ENCODE measurements at regions not wholly inside any gene's neighbourhood (a gene's known extent, or its start where the extent isn't known, plus 50 kb on each side); places are given as distances from the start of the nearest gene placed in this dataset.

DNA sequence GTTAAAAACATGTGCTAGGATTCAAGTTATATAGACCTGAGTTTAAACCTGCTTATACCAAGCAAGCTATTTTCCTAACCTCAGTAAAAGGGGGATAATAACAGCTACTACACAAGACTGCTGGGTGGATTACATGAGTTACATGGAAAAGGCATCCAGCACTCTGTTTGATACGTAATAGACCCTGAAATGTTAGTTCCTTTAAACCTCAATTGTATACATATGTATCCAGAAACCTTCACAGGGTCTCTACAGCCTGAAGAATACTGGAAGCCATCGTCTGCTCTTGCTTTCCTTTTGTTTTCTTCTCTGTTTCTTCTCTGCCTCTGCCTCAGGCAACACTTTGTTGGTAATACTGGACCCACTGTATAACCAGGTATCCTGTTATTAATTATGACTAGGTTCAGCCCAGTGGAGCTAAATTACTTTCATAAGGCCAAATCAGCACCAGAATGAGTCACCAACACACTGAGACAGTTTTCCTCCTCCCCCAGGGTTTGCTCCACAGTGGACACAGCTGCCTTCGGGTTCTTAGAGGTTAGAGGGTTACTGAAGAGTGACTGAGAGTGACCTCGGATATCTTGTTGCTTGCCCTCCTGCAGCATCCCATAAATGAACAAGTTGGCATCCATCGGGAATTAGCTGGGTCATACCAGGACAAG lies 127.1 kb downstream of the CAPZA3 start:
- no peak for DNase-seq (ENCODE audit: extremely low spot score)
- CTCF ChIA-PET = interaction anchor here (0.8 kb wide), 1 partner anchor 18 kb away, joined by 3 read pairs; no protein-coding TSS in a partner anchor
- POLR2A ChIA-PET = no interaction called here
- TF ChIP-seq FOXM1 (IDR thresholded peaks at IDR 0.05; ENCODE audit: borderline replicate concordance) = no peak
- no peak for TF ChIP-seq FOXK2 (IDR thresholded peaks at IDR 0.05)
- TF ChIP-seq ZNF384 (IDR thresholded peaks at IDR 0.05) = no peak
- TF ChIP-seq LEF1 (IDR thresholded peaks at IDR 0.05; ENCODE audit: borderline replicate concordance) = no peak

DNA sequence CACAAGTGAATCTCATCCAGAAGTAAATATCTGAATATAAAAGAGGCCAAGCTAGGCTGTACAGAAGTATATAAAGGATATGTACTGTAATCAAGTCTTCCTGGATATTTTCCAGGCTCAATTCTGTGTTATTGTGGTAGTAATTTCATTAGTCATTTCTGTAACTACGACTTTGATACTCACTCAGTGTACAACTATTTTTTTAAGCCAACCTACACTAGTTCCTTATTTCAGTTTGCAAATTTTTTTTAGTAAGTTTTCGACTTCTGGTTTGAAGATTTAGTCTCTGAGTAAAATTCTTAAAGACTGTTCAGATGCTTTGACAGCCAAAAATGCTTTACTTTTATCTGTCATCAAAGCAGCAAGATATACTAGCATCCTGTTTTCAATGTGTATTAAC lies 130.8 kb downstream of the CAPZA3 start:
- ChIA-PET CTCF (no interaction called here), POLR2A (no interaction called here)
- TF ChIP-seq L3MBTL2 (conservative IDR thresholded peaks at IDR 0.05) (no peak), ELF4 (IDR thresholded peaks at IDR 0.05) (no peak), TARDBP (IDR thresholded peaks at IDR 0.05) (no peak), FOXK2 (IDR thresholded peaks at IDR 0.05) (no peak), ARNT (IDR thresholded peaks at IDR 0.05) (no peak), SP1 (IDR thresholded peaks at IDR 0.05) (no peak), BHLHE40 (IDR thresholded peaks at IDR 0.05; ENCODE audit: borderline replicate concordance) (no peak), HDGF (IDR thresholded peaks at IDR 0.05; ENCODE audit: borderline replicate concordance) (no peak), CTBP1 (IDR thresholded peaks at IDR 0.05; ENCODE audit: borderline replicate concordance) (no peak), ZNF384 (IDR thresholded peaks at IDR 0.05) (no peak), SUZ12 (IDR thresholded peaks at IDR 0.05) (no peak), FOXM1 (IDR thresholded peaks at IDR 0.05; ENCODE audit: borderline replicate concordance) (no peak), FOXA1 (IDR thresholded peaks at IDR 0.05) (no peak), LEF1 (IDR thresholded peaks at IDR 0.05; ENCODE audit: borderline replicate concordance) (no peak), NFRKB (IDR thresholded peaks at IDR 0.05) (no peak)
- TF ChIP-seq, protein P1, sequence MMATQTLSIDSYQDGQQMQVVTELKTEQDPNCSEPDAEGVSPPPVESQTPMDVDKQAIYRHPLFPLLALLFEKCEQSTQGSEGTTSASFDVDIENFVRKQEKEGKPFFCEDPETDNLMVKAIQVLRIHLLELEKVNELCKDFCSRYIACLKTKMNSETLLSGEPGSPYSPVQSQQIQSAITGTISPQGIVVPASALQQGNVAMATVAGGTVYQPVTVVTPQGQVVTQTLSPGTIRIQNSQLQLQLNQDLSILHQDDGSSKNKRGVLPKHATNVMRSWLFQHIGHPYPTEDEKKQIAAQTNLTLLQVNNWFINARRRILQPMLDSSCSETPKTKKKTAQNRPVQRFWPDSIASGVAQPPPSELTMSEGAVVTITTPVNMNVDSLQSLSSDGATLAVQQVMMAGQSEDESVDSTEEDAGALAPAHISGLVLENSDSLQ (IDR thresholded peaks at IDR 0.05) = no peak
- no peak for DNase-seq (ENCODE audit: extremely low spot score)

DNA sequence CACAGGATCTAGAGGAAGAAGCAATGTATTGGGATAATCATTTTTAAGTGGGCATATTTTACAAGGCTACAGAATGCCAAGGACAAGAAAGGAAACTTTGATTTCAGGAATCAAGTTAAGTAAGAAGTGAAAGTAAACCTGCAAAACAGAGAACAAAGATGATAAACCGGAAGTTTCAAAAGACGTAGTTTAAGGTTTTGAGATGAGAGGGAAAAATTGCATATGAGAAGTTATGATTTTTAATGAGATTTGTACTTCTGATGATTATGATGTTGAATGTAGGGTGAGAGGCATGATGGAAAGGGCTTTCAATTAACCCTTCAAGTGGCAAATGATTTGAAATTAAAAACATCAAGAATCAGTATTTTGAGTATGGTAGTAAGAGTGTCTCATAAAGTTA lies 134.9 kb downstream of the CAPZA3 start:
- no peak for TF ChIP-seq L3MBTL2 (conservative IDR thresholded peaks at IDR 0.05)
- TF ChIP-seq LEF1 (IDR thresholded peaks at IDR 0.05; ENCODE audit: borderline replicate concordance) = no peak
- TF ChIP-seq CTBP1 (IDR thresholded peaks at IDR 0.05; ENCODE audit: borderline replicate concordance) = no peak
- no peak for TF ChIP-seq FOXK2 (IDR thresholded peaks at IDR 0.05)
- no peak for TF ChIP-seq FOXM1 (IDR thresholded peaks at IDR 0.05; ENCODE audit: borderline replicate concordance)
- no peak for TF ChIP-seq BHLHE40 (IDR thresholded peaks at IDR 0.05; ENCODE audit: borderline replicate concordance)
- no peak for TF ChIP-seq FOXA1 (IDR thresholded peaks at IDR 0.05)
- TF ChIP-seq ARNT (IDR thresholded peaks at IDR 0.05) = no peak
- TF ChIP-seq ZNF384 (IDR thresholded peaks at IDR 0.05) = no peak
- no peak for TF ChIP-seq SP1 (IDR thresholded peaks at IDR 0.05)
- TF ChIP-seq SUZ12 (IDR thresholded peaks at IDR 0.05) = no peak
- TF ChIP-seq, protein P1 (IDR thresholded peaks at IDR 0.05) = no peak
- no peak for TF ChIP-seq ELF4 (IDR thresholded peaks at IDR 0.05)
- CTCF ChIA-PET = no interaction called here
- POLR2A ChIA-PET = no interaction called here
- DNase-seq (ENCODE audit: extremely low spot score) = no peak

DNA sequence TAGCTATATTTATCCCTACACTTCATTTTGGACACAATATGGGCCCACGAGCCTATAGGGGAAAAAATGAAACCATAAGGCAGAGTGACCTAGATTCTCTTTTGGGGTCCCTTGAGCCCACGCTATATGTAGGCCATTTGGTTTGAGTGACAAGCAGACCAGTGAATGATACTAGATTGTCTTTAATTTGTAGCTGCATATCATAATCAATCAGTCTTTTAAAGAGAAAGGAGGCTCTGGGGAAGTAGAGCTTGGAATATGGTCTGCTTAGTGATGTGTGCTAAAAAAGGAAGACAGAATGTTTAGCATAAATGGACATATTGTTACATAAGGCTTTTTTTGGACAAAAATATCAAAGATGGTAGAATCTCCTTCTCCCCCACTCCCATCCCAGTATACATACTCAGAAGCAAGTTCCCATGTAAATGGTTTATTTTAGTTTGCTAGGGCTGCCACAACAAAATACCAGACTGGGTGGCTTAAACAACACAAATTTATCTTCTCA lies 140.8 kb downstream of the CAPZA3 start:
- no peak for DNase-seq (ENCODE audit: extremely low spot score)
- ChIA-PET CTCF (no interaction called here), POLR2A (no interaction called here)
- TF ChIP-seq ZNF384 (IDR thresholded peaks at IDR 0.05) (no peak), FOXA1 (IDR thresholded peaks at IDR 0.05) (no peak), LEF1 (IDR thresholded peaks at IDR 0.05; ENCODE audit: borderline replicate concordance) (no peak), ELF4 (IDR thresholded peaks at IDR 0.05) (no peak), NFRKB (IDR thresholded peaks at IDR 0.05) (no peak), CTBP1 (IDR thresholded peaks at IDR 0.05; ENCODE audit: borderline replicate concordance) (no peak), L3MBTL2 (conservative IDR thresholded peaks at IDR 0.05) (no peak), ARNT (IDR thresholded peaks at IDR 0.05) (no peak), FOXK2 (IDR thresholded peaks at IDR 0.05) (no peak), BHLHE40 (IDR thresholded peaks at IDR 0.05; ENCODE audit: borderline replicate concordance) (no peak), SP1 (IDR thresholded peaks at IDR 0.05) (no peak)

DNA sequence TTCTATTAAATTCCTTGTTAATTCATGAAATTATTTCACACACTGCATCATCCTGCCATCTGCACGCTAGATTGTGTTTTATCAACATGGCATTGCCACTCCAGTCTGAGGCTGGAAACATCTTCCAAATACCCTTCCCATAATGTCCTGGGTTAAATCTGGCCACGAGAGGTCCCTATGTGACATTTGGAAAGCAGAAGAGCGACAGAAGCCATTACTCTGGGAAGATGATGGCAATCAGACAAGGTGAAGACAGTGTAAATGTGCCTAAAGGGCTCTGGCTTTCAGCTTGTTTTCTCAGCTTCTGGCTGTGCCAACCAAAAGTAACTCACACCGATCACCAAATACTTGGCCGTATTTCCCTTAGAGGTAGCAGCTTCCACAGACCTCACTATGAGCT lies 144.8 kb downstream of the CAPZA3 start:
- no peak for DNase-seq (ENCODE audit: extremely low spot score)
- ChIA-PET POLR2A (no interaction called here), CTCF (interaction anchor here (0.7 to 1.4 kb wide), 2 partner anchors 8 to 17 kb away, joined by 3 to 4 read pairs; no protein-coding TSS in a partner anchor)
- TF ChIP-seq TARDBP (IDR thresholded peaks at IDR 0.05) = no peak
- no peak for TF ChIP-seq HDGF (IDR thresholded peaks at IDR 0.05; ENCODE audit: borderline replicate concordance)
- no peak for TF ChIP-seq ELF4 (IDR thresholded peaks at IDR 0.05)
- no peak for TF ChIP-seq SUZ12 (IDR thresholded peaks at IDR 0.05)
- TF ChIP-seq LEF1 (IDR thresholded peaks at IDR 0.05; ENCODE audit: borderline replicate concordance) = no peak
- no peak for TF ChIP-seq ARNT (IDR thresholded peaks at IDR 0.05)
- TF ChIP-seq ZNF384 (IDR thresholded peaks at IDR 0.05) = no peak
- no peak for TF ChIP-seq FOXK2 (IDR thresholded peaks at IDR 0.05)
- TF ChIP-seq, protein P1 (IDR thresholded peaks at IDR 0.05) = no peak
- no peak for TF ChIP-seq BHLHE40 (IDR thresholded peaks at IDR 0.05; ENCODE audit: borderline replicate concordance)
- no peak for TF ChIP-seq FOXA1 (IDR thresholded peaks at IDR 0.05)
- TF ChIP-seq FOXM1 (IDR thresholded peaks at IDR 0.05; ENCODE audit: borderline replicate concordance) = no peak
- no peak for TF ChIP-seq L3MBTL2 (conservative IDR thresholded peaks at IDR 0.05)
- no peak for TF ChIP-seq CTBP1 (IDR thresholded peaks at IDR 0.05; ENCODE audit: borderline replicate concordance)
- no peak for TF ChIP-seq SP1 (IDR thresholded peaks at IDR 0.05)
- no peak for TF ChIP-seq NFRKB (IDR thresholded peaks at IDR 0.05)

DNA sequence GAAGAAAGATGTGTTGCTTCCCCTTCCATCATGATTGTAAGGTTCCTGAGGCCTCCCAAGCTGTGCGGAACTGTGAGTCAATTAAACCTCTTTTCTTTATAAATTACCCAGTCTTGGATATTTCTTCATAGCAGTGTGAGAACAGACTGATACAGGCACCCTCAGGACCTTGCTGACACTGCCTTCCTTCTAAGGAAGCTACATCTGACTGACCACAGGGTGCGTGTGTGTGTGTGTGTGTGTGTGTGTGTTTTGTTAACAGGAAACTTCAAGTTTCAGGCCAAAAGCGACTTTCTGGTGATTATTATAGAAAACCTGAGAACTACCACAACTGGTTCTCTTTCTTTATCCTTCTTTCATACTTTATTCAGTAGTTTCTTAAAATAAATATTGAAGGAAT lies 149.0 kb downstream of the CAPZA3 start:
- ChIA-PET POLR2A (no interaction called here), CTCF (interaction anchor here (0.7 kb wide), 2 partner anchors 91 to 160 kb away, joined by 3 read pairs; no protein-coding TSS in a partner anchor)

More for the DNA sequence above, 149.0 kb downstream of the CAPZA3 start:
- no peak for DNase-seq (ENCODE audit: extremely low spot score)
- no peak for TF ChIP-seq TARDBP (IDR thresholded peaks at IDR 0.05)
- TF ChIP-seq FOXA1 (IDR thresholded peaks at IDR 0.05) = no peak
- TF ChIP-seq LEF1 (IDR thresholded peaks at IDR 0.05; ENCODE audit: borderline replicate concordance) = no peak

Data from HEK293T (cell line).